Smooth muscle cell (in vitro differentiated cells): ENCODE measurements at regions not wholly inside any gene's neighbourhood (a gene's known extent, or its start where the extent isn't known, plus 50 kb on each side); places are given as distances from the start of the nearest gene placed in this dataset.

ENCODE experiments used
- DNase-seq: peaks from one replicate; lab custom pipeline; 2025; ENCODE audit not compliant: unreplicated experiment; lab: John Stamatoyannopoulos, UW
- H2AFZ ChIP-seq: fragments of 200-600 bp; sonication (generic); 2 replicates; pipeline ENCODE4 v1.6.0; 2016; ENCODE audit warnings: antibody characterized with exemption, low read depth, mild to moderate bottlenecking
- H3F3A ChIP-seq: fragments of 200-600 bp; sonication (generic); 2 replicates; pipeline ENCODE4 v1.6.0; 2017; ENCODE audit warnings: antibody characterized with exemption, low read depth
- H3K27ac ChIP-seq: fragments of 200-600 bp; sonication (generic); 2 replicates; pipeline ENCODE4 v1.5.1; 2016; ENCODE audit warnings: low read depth, mild to moderate bottlenecking
- H3K27me3 ChIP-seq: fragments of 200-600 bp; sonication (generic); 2 replicates; pipeline ENCODE4 v1.6.1; 2016; ENCODE audit warnings: low read depth, mild to moderate bottlenecking
- H3K36me3 ChIP-seq: fragments of 200-600 bp; sonication (generic); 2 replicates; pipeline ENCODE4 v1.5.1; 2016; ENCODE audit warnings: low read depth
- H3K4me1 ChIP-seq: fragments of 200-600 bp; sonication (generic); 2 replicates; pipeline ENCODE4 v1.5.1; 2016; ENCODE audit warnings: low read depth
- H3K4me2 ChIP-seq: fragments of 200-600 bp; sonication (generic); 2 replicates; pipeline ENCODE4 v1.6.0; 2016; ENCODE audit warnings: mild to moderate bottlenecking
- H3K4me3 ChIP-seq: fragments of 200-600 bp; sonication (generic); 2 replicates; pipeline ENCODE4 v1.5.1; 2016; ENCODE audit warnings: mild to moderate bottlenecking
- H3K79me2 ChIP-seq: fragments of 200-600 bp; sonication (generic); 2 replicates; pipeline ENCODE4 v1.6.0; 2016; ENCODE audit warnings: low read depth, mild to moderate bottlenecking
- H3K9ac ChIP-seq: fragments of 200-600 bp; sonication (generic); 2 replicates; pipeline ENCODE4 v1.6.0; 2016; ENCODE audit warnings: low read depth
- H3K9me3 ChIP-seq: fragments of 200-600 bp; sonication (generic); replicated peaks from 2 replicates; pipeline ENCODE4 v1.5.1; 2016; ENCODE audit warnings: low read depth
- H4K20me1 ChIP-seq: fragments of 200-600 bp; sonication (generic); 2 replicates; pipeline ENCODE4 v1.6.0; 2016; ENCODE audit warnings: low read depth
- CTCF ChIP-seq: fragments of 200-600 bp; sonication (generic); IDR thresholded peaks from 2 replicates; pipeline ENCODE4 v1.5.1; 2017; ENCODE audit warnings: borderline replicate concordance, mild to moderate bottlenecking, antibody characterized with exemption; ENCODE audit not compliant: insufficient read depth, poor library complexity, severe bottlenecking
- WGBS: methylation state at CpG from one replicate; pipeline ENCODE4 v1.1.7; 2016; ENCODE audit warnings: low lambda C conversion rate; 5-methylcytosine and 5-hydroxymethylcytosine counted together

GRCh38 chr6:150464966-150465365, 96.2 kb downstream of the IYD start:
- no peaks in the 10 kb centered on the region for H3K79me2 ChIP-seq
- no peaks in the 10 kb centered on the region for H4K20me1 ChIP-seq
- peaks cover 3% of the 10 kb centered on the region for H3K27me3 ChIP-seq
- WGBS = 89% methylated on average over 2 of the region's 2 CpGs
- H3K27ac ChIP-seq = no peak overlapping the region
- TF ChIP-seq CTCF = no peak
- H3F3A ChIP-seq = no peaks in the 10 kb centered on the region
- H3K4me2 ChIP-seq = no peak overlapping the region
- no peak overlapping the region for H3K4me3 ChIP-seq
- no peaks in the 10 kb centered on the region for H3K4me1 ChIP-seq
- H3K36me3 ChIP-seq = no peaks in the 10 kb centered on the region
- H2AFZ ChIP-seq = no peak overlapping the region
- H3K9me3 ChIP-seq = no peaks in the 10 kb centered on the region
- DNase-seq = no peak
- no peak overlapping the region for H3K9ac ChIP-seq

- H3K9me3 ChIP-seq = no peaks in the 10 kb centered on the region
- no peak overlapping the region for H2AFZ ChIP-seq
- H3K36me3 ChIP-seq = no peaks in the 10 kb centered on the region
- H4K20me1 ChIP-seq = no peaks in the 10 kb centered on the region
- H3F3A ChIP-seq = no peaks in the 10 kb centered on the region
- H3K9ac ChIP-seq = no peak overlapping the region
- peaks cover 3% of the 10 kb centered on the region for H3K27me3 ChIP-seq
- DNase-seq = no peak
- H3K79me2 ChIP-seq = no peaks in the 10 kb centered on the region
- TF ChIP-seq CTCF = no peak
- WGBS = 50% methylated on average over 5 of the region's 5 CpGs
- H3K27ac ChIP-seq = no peak overlapping the region
- H3K4me1 ChIP-seq = no peaks in the 10 kb centered on the region
- H3K4me3 ChIP-seq = no peak overlapping the region
- H3K4me2 ChIP-seq = no peak overlapping the region
Observed at GRCh38 chr6:150465610-150466009, 96.8 kb downstream of the IYD start.

GRCh38 chr6:150466196-150466595, 97.4 kb downstream of the IYD start:
- Histone ChIP-seq H4K20me1 (no peaks in the 10 kb centered on the region), H3K4me1 (no peaks in the 10 kb centered on the region), H3K9me3 (no peaks in the 10 kb centered on the region), H3K27me3 (peaks cover 3% of the 10 kb centered on the region), H3K9ac (no peak overlapping the region), H3F3A (no peaks in the 10 kb centered on the region), H3K36me3 (no peaks in the 10 kb centered on the region), H3K79me2 (no peaks in the 10 kb centered on the region), H2AFZ (no peak overlapping the region), H3K27ac (no peak overlapping the region), H3K4me2 (no peak overlapping the region), H3K4me3 (no peak overlapping the region)
- no peak for DNase-seq
- 75% methylated on average over 5 of the region's 5 CpGs for WGBS
- TF ChIP-seq CTCF = no peak

GRCh38 chr6:150470131-150470530, 101.3 kb downstream of the IYD start:
- H3F3A ChIP-seq = no peaks in the 10 kb centered on the region
- no peak overlapping the region for H3K9ac ChIP-seq
- H3K4me3 ChIP-seq = no peak overlapping the region
- DNase-seq = no peak
- 42% methylated on average over 3 of the region's 3 CpGs for WGBS
- H4K20me1 ChIP-seq = no peaks in the 10 kb centered on the region
- H3K36me3 ChIP-seq = no peaks in the 10 kb centered on the region
- no peak overlapping the region for H3K4me2 ChIP-seq
- H3K27ac ChIP-seq = no peak overlapping the region
- no peaks in the 10 kb centered on the region for H3K4me1 ChIP-seq
- no peak for TF ChIP-seq CTCF
- no peaks in the 10 kb centered on the region for H3K9me3 ChIP-seq
- H2AFZ ChIP-seq = no peak overlapping the region
- peaks cover 6% of the 10 kb centered on the region for H3K27me3 ChIP-seq
- no peaks in the 10 kb centered on the region for H3K79me2 ChIP-seq
